Activated CD8-positive, alpha-beta memory T cell treated with anti-CD3 and anti-CD28 coated beads, Interleukin-2, amount 50 U/mL, for 48 hours (primary cell): ENCODE measurements at regions not wholly inside any gene's neighbourhood (a gene's known extent, or its start where the extent isn't known, plus 50 kb on each side); places are given as distances from the start of the nearest gene placed in this dataset.
"Not testable (repeated sequence)": the region's sequence is repeated elsewhere in the genome, so short reads cannot be mapped to it uniquely, and the experiment has no call there.

Experiments
- DNase-seq: peaks from one replicate; pipeline ENCODE4 v3.0.0-alpha.2; 2020

DNA sequence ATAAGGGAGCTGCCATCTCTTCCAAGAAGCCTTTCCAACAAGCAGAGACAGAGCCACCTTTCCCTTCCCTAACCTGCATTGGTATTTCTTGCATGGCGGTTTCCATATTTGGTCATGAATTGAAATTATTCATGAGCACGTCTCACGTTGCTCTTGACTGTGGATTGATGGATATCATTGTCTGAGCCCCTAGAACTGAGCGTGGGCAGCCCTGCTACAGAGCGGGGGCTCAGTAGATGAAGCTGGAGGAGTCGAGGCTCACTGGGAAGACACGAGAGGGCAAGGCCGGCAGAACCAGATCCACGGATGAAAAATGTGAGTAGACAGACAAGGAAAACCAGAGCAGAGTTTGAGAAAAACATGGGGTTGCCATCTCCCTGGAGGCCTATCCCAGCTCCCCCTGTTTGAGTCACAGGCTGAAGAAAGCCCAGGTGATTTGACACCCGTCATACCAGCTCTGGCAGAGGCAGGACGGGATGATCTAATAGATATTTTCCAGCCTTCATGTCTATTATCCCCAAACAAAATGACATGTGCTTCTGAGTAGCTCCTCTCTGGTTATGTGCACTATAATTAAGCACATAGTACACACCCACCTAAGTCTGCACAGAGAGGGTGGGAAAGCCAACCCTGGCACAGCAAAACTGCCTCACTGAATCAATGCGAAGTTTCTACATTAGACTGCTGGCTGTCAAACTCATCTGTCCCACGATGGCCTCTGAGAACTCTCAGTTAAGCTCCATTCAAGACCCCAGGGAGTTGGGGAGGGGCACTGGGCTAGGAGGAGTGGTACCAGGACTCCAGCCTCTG, 363.5 kb upstream of the KLHL29 start:
- no peak for DNase-seq

- no peak for DNase-seq
Observed at GRCh38 chr2:23023722-23024121, 361.3 kb upstream of the KLHL29 start.

GRCh38 chr2:23026671-23027070, 358.3 kb upstream of the KLHL29 start:
- no peak for DNase-seq

GRCh38 chr2:23027396-23027795, 357.6 kb upstream of the KLHL29 start:
- DNase-seq: no peak

DNA sequence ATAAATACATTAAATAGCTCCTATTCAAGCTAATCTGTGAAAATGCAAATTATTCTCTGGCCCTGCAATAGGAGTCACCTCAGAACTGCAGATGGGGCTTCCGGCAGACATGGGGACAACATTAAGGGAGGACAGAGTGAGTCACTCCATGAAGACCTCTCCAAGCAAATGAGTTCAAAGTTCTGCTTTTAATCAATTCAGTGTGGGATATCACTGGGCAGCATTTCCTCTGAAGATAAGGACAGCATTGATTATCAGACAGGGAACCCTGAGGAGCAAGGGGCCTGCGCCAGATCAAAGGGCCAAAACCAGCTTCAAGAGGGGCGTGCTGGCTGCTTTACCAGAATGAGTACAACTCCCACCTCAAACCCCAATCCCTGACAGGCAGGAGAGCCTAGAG, 356.9 kb upstream of the KLHL29 start:
- DNase-seq: no peak

DNA sequence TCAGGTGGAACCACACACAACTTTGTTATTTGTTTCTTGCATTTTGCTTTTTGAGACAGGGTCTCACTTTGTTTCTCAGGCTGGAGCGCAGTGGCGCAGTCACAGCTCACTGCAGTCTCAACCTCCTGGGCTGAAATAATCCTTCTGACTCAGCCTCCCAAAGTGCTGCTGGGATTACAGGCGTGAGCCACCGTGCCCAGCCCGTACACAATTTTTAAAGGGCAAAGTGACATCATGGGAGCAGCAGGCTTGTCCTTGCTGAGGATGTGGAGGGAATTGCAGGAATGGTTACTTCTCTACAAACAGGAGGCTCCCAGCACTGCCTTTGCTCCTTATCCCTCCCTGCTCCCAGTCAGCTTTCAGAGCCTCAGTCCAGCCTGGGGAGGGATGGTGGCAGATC, 355.9 kb upstream of the KLHL29 start:
- DNase-seq: no peak

DNA sequence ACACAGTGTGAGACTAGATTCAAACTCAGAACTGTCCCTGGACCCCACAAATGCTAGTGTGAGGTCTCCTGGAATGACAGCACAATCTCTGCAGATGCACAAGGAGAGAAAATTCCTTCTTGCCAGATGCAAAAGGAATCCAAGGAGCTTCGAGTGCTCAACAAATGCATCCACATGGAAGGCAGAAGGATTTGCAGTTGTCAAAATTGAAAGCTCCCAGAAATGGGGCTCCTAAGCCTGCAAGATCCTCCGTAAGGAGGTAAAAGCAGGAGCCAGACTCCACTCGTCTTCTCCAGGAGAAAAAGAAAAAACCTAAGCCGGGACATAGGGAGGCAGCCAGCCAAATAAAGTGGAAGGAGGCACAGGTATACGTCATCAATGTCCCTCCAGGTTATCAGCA, 355.0 kb upstream of the KLHL29 start:
- no peak for DNase-seq

GRCh38 chr2:23034996-23035395, 350.0 kb upstream of the KLHL29 start:
- DNase-seq: no peak

- DNase-seq: no peak
Observed at GRCh38 chr2:23036629-23037028, 348.4 kb upstream of the KLHL29 start.

GRCh38 chr2:23037596-23037995, 347.4 kb upstream of the KLHL29 start:
- no peak for DNase-seq

- no peak for DNase-seq
Observed at GRCh38 chr2:23041443-23041842, 343.5 kb upstream of the KLHL29 start.

DNA sequence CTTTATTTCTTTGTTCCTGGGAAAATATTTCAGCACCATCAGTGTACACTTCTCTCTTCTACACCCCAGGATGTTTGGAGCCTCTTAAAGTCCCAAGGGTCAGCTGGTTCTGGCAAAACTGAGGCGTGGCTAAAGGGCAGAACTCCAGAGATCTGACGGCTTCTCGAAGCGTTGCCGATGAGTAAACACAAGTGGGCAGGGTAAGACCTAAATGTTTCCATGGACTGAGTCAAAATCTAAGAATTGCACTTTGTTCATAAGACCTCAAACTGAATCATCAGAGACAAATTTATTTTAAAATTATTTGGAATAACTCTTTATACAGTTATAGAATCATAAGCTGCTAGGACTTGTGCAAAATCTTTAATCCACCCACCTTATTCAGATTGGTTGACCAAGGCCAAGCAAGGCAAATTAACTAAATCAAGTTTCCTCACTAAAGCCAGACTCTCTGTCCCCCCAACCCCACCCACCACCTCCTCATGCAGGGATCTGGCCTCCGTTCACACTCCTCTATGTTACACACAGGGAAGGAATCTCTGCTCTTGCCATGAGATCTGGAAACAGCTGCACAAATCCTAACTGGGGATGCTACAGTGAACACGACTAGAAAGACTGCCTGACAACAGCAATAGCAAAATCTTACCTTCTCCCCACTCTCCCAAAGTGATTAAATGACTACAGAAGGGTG, 342.6 kb upstream of the KLHL29 start:
- no peak for DNase-seq

- DNase-seq: no peak
Observed at GRCh38 chr2:23050388-23050787, 334.6 kb upstream of the KLHL29 start.

DNA sequence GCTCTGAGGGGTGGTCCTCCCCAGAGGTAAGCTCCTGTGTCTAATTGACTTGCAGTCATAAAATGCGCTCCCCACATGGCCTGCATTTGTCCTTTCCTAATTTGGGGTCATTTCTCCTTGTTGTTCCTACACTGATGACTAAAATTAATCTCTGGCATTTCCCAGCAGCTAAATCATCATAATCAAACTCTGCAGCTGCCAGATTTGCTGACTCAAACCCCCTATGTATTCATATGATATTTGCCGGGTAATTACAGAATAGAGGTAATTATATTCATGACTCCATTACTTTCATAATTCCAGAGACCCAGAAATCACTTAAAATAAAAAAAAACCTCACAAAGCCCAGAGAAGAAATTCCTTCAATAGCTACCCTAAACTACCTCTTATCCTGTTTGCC, 331.4 kb upstream of the KLHL29 start:
- DNase-seq: no peak

- DNase-seq: no peak
Observed at GRCh38 chr2:23055251-23055650, 329.7 kb upstream of the KLHL29 start.

DNA sequence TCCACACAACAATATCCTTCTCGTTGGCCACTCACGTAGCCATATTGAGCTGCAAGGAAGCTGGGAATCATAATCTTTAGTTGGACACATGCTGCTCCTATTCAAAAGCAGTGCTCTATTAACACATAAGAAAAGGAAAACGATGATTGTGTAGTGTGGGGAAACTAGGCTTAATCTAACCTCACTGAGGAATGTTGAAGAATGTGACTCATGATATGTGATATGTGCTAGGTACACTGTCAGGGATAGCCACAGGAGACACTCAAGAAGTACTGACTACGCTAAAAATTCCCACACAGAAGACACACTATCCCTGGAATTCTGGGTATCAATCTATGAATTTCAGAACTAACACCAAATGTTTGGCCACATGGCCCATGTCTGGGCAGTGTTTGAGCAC, 328.1 kb upstream of the KLHL29 start:
- DNase-seq: not testable (repeated sequence)

GRCh38 chr2:23058435-23058834, 326.5 kb upstream of the KLHL29 start:
- DNase-seq: no peak

- DNase-seq: no peak
Observed at GRCh38 chr2:23065210-23065609, 319.8 kb upstream of the KLHL29 start.

- DNase-seq: no peak
Observed at GRCh38 chr2:23065936-23066335, 319.0 kb upstream of the KLHL29 start.

DNA sequence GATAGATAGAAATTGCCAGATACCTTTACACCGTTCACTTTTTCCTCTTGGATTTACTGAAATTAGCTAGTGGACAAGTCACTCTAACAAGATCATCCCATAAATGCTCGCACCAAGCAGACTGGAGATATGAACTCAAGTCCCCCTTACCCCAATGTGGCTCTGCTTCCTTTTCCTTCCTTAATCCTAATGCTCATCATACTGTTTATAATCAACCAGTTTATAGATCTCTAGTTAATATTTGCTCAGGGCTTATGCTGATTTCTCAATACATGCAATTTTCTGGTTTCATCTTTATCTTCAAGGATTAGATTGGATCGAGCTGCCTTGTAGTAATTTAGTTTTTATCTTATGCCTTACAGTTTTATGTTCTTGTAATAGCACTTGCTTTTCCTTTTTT, 318.3 kb upstream of the KLHL29 start:
- DNase-seq: no peak

DNA sequence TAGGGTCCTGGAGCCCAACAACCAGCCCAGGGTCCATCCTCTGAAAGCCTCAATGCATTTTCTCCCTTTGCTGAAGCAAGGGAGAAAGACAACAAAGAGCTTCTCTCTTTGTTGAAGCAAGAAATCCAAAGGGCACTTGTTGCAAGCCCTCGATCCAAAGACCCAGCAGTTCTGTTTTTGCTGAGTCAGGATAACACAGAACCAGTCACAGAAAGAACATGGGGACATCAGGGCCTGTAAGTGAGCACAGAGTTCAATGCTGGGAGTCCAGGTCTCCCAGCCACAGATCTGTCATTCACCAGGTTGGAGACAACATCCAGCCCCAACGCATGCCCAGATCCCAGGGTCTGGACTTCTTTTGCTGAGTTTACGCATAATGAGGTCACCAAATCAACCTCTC, 315.8 kb upstream of the KLHL29 start:
- no peak for DNase-seq

GRCh38 chr2:23069923-23070322, 315.1 kb upstream of the KLHL29 start:
- DNase-seq: no peak

DNA sequence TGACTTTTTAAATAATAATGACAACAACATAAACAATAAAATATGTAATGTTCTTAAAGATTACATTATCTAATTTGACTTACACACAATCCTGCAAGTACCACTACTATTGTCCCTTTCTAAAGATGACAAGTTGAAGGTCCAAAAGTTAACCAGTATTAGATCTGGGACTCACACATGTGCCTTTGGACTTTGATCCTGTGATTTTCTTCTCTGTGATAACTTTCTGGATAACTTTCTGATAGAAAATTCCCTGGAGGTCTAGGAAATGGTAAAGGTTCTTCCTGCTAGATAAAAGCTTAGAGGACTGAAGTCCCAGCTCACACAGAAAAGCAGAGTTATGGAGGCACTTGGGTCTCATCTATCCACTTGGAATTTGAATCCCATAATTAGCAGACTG, 311.9 kb upstream of the KLHL29 start:
- DNase-seq: no peak

DNA sequence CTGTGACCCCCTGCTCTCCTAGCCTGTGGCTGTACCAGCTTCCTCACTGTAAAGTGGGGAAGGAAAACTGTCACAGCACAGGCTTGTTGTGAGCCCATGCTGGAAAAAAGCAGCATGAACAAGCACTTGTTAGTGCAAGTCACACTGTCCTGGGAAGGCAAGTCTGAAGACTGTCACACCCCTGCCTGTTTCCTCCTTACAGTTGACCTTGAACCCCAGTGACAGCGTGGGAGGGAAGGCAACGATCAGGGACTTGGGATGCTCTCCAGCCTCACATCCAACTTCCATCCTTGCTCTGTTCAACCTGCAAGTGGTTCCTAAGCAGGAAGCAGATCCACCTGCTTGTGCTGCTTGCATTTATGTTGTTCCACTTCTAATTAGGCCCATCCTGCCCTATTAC, 311.3 kb upstream of the KLHL29 start:
- no peak for DNase-seq

DNA sequence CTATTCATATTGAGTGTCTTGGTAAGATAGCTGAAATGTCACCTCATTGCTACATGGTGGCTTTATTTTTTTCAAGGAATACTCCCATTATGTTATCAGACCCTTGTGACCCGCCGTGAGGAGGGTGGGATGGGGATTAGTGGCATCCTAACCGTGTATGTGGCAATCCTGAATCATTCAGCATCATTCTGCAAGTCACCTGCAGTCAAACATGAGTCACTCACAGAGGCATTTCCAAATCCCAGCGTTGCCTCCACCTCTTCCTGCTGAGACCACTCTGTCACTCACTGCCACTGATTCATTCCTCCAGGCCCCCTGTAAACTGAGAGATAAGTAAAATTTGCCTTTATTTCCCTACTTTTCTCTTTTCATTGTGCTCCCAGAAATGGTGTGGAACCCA, 307.4 kb upstream of the KLHL29 start:
- no peak for DNase-seq
